NCI-H345 treated with DMSO at 0.1 percent for 48 hours (cell line): ENCODE measurements at regions not wholly inside any gene's neighbourhood (a gene's known extent, or its start where the extent isn't known, plus 50 kb on each side); places are given as distances from the start of the nearest gene placed in this dataset.

Source experiments
- DNase-seq: peaks from one replicate; lab custom pipeline; 2025; ENCODE audit not compliant: unreplicated experiment; lab: John Stamatoyannopoulos, UW

- DNase-seq, result no peak
These were observed 173.3 kb upstream of the GAP43 start for GRCh38 chr3:115450036-115450435.

GRCh38 chr3:115464036-115464435 lies 159.3 kb upstream of the GAP43 start:
- DNase-seq, result no peak

- DNase-seq, result no peak
These were observed 153.7 kb upstream of the GAP43 start for GRCh38 chr3:115469649-115470048.

- peak; percentile 44 for DNase-seq
These were observed 153.1 kb upstream of the GAP43 start for GRCh38 chr3:115470254-115470653.

GRCh38 chr3:115475178-115476041 lies 147.9 kb upstream of the GAP43 start:
- no peak for DNase-seq

GRCh38 chr3:115476472-115476871 lies 146.8 kb upstream of the GAP43 start:
- DNase-seq, result no peak

- DNase-seq, result no peak
These were observed 145.0 kb upstream of the GAP43 start for GRCh38 chr3:115478359-115478758.

- no peak for DNase-seq
These were observed 136.4 kb upstream of the GAP43 start for GRCh38 chr3:115486880-115487279.

- DNase-seq, result no peak
These were observed 135.3 kb upstream of the GAP43 start for GRCh38 chr3:115487968-115488367.

GRCh38 chr3:115488409-115488808 lies 134.9 kb upstream of the GAP43 start:
- no peak for DNase-seq

GRCh38 chr3:115494826-115495225 lies 128.5 kb upstream of the GAP43 start:
- DNase-seq, result no peak

GRCh38 chr3:115498421-115498820 lies 124.9 kb upstream of the GAP43 start:
- no peak for DNase-seq

- DNase-seq, result no peak
These were observed 124.4 kb upstream of the GAP43 start for GRCh38 chr3:115498898-115499297.

- DNase-seq, result no peak
These were observed 123.6 kb upstream of the GAP43 start for GRCh38 chr3:115499666-115500065.

- no peak for DNase-seq
These were observed 122.5 kb upstream of the GAP43 start for GRCh38 chr3:115500795-115501194.

GRCh38 chr3:115502128-115502527 lies 121.2 kb upstream of the GAP43 start:
- no peak for DNase-seq

- peak; percentile 68 for DNase-seq
These were observed 119.9 kb upstream of the GAP43 start for GRCh38 chr3:115503394-115503793.

- DNase-seq, result no peak
These were observed 114.7 kb upstream of the GAP43 start for GRCh38 chr3:115508562-115508961.

GRCh38 chr3:115512565-115513415 lies 110.5 kb upstream of the GAP43 start:
- DNase-seq, result peak; percentile 25

- no peak for DNase-seq
These were observed 109.9 kb upstream of the GAP43 start for GRCh38 chr3:115513416-115513800.

- DNase-seq, result no peak
These were observed 105.8 kb upstream of the GAP43 start for GRCh38 chr3:115517457-115518050.
